GM04503 (cell line): ENCODE measurements at regions not wholly inside any gene's neighbourhood (a gene's known extent, or its start where the extent isn't known, plus 50 kb on each side); places are given as distances from the start of the nearest gene placed in this dataset.
A peak's percentile ranks its signal among the peaks of the same experiment; 100 is the strongest.

Source experiments
- DNase-seq: peaks from one replicate; pipeline ENCODE4 v3.0.0-alpha.2; 2012; ENCODE audit warnings: low read depth

DNA sequence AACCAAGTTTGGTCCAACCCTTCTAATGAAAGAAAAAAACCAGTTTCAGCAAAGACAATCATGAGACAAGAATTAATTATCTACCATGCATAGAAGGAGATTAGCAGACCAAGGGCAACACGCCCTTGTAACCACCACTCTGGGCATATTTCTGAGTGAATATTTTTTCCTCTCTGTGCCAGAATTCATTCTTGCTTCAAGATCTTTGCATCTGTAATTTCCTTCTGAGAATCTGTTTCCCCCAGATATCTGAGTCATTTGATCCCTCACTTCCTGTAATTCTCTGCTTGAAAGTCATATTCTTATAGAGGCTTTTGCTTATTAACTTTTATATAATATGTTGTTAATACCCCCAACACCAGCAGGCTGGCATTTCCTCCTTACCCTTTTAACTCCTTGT is 243.7 kb downstream of the SLC16A7 start:
- no peak for DNase-seq

DNA sequence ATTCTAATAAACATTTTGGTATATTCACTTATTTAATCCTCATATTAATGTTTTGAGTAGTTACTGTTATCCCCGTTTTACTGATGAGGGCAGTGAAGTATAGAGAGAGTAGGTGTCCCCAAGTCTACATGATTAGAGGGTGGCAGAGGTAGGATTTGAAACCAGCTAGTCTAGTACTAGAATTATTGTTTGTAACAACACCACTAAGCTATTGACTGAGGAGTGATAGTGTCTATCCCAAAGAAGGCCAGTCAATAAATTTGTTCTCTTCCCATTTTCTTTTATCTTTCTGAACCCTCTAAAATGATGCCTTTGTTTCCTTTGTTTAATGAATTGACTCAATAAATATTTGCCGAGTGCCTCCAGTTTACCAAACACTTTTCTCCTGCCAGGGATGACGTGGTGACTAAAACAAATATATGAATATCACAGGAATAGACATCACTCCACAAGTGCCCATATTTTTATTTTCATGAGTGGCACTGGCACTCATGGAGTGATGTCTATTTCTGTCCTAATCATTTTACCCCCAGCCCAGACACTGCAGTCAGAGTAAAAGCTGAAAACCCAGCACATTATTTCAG is 247.5 kb downstream of the SLC16A7 start:
- no peak for DNase-seq

- no peak for DNase-seq
Measured at GRCh38 chr12:59844750-59845149, 248.9 kb downstream of the SLC16A7 start.

GRCh38 chr12:59845293-59845692 is 249.5 kb downstream of the SLC16A7 start:
- no peak for DNase-seq

GRCh38 chr12:59847127-59847526 is 251.3 kb downstream of the SLC16A7 start:
- DNase-seq = no peak

GRCh38 chr12:59850268-59850667 is 254.4 kb downstream of the SLC16A7 start:
- no peak for DNase-seq

DNA sequence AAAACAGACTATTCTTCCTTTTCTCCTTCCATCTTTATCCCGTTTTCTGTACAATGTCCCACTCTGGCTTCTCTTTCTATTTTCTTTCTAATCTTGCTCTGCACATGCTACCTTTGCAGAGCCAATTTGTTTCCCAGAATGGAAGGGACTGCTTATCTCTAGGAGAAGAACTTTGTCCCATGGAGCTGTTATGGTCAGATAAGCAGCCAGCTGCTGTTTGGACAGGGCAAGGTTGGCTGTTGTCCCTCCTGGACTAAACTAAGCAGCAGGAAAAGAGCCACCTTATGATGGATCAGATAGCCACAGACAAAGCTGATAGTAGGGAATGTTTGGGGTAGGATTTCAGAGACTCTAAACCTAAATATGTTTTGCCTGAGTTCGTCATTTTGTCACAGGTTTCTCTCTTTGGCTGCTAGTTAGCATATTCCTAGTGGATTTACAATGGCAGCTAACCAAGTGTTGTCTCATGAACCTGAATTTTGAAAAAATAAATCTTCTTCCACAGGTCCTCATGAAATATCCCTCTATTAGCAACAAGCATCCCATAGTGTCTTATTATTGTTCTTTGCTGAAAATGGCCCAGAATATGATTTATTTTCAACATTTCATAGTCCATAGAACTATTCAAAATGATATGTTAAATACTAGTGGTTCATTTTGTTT is 262.8 kb downstream of the SLC16A7 start:
- no peak for DNase-seq

- no peak for DNase-seq
Measured at GRCh38 chr12:59859171-59859510, 263.3 kb downstream of the SLC16A7 start.

GRCh38 chr12:59861635-59862034 is 265.8 kb downstream of the SLC16A7 start:
- no peak for DNase-seq

DNA sequence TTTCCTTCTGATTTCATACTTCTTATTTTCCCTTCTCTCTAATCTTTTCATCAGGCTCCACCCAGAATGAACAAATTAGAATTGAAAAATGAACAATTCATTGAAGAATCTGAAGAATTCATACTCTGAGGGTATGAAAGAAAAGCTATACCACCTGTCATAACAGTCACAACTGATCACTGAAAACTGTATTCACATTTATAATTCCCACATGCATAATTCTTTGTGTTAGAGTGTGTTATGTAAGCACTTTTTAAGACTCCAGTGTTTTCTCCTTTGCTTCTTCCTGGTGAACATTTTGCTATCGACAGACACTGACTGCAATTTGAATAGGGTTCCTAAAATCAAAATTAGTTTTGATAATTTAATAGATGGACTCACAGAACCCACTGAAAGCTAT is 271.2 kb downstream of the SLC16A7 start:
- DNase-seq = no peak

- DNase-seq = no peak
Measured at GRCh38 chr12:59867689-59868088, 271.9 kb downstream of the SLC16A7 start.

- no peak for DNase-seq
Measured at GRCh38 chr12:59871779-59872178, 275.9 kb downstream of the SLC16A7 start.

DNA sequence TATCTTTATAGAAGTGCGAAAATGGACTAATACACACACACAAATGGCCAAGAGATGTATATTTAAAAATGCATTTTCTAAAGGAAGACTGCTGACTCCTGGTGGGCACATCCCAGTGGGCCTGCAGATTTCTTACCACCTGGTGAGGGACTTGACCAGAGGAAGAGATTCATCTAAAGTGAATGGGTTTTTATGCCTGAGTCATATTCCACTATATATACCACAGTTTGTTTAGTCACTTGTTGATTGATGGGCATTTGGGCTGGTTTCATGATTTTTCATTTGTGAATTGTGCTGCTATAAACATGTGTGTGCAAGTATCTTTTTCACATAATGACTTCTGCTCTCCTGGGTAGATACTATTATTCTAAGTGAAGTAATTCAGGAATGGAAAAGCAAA is 277.3 kb downstream of the SLC16A7 start:
- DNase-seq = no peak

DNA sequence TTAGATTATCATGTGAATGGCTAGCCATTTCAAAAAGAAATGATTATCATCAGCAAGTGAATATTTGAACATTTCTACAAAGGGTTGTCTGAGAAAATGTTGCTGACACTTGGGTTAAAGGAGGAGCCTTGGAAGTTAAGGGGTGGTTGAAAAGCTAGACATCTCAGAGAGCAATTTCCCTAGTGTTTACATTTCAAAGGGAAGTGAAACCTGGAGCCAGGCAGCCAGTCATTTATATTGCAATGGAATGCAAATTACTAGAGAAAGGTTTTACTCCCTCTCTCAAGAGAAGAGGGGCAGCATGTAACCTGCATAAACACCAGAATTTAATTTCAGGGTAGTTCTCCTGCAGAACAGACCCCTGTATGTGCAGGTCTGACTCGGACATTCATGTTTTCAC is 279.0 kb downstream of the SLC16A7 start:
- no peak for DNase-seq

GRCh38 chr12:59886131-59886733 is 290.4 kb downstream of the SLC16A7 start:
- no peak for DNase-seq

GRCh38 chr12:59887178-59887577 is 291.3 kb downstream of the SLC16A7 start:
- no peak for DNase-seq

DNA sequence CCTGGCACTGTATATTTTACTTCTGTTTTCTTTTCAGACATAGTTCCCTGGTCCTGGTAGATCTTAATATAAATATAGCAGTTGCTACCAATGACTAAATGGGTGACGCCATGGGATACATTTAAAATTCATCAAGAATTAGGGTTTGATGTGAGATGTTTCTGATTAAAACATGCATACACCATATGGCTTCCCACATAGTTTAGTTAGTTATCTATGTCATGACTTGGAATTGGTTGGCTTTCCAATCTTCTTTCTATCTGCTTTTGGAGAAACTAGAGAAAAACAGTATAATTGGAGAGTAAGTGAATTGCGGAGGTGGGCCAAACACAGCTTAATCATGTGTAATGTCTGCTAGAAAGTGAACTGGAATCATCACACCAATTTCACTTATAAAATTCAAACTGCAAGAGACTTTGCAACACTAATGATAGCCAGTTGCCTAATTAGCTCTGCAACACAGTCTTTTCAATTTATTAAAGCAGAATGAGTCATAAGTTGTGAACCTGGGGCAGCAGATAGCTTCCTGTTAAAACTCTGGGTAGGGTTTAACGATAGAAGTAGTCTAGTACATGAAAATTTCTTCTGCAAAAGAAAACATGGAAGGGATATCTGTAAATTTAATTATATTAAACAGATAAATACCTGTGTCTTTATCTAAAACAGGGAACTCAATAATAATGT is 295.2 kb downstream of the SLC16A7 start:
- no peak for DNase-seq

DNA sequence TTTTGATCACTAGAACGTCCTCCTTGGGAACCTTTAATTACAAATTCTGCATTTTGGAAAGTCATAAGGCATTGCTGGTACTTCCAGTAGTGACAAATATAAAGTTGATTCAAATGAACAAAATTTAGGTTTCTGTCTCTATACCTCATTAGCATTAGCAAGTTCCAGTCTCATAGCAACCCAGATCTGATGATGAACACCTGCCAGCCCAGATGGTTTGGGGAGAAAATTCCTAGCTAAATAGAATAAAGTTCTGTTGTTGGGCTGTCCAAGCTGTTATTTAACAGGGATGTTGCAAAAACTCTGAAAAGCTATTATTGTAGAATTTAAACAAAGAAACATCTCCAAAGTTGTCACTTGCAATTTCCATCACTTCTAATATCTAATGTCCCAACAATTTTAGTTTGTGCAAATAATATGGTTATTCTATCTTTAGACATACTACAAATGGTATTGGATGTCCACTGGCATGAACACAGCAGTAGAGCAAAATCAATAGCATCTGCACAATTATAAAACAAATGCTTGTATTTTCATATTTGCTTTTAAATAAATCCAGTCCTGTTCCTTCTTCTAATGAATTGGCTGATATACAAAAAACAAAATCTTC is 299.4 kb downstream of the SLC16A7 start:
- DNase-seq = no peak

- DNase-seq = peak; percentile 90
Measured at GRCh38 chr12:59904874-59905521, 309.2 kb downstream of the SLC16A7 start.

- DNase-seq = no peak
Measured at GRCh38 chr12:59911516-59911915, 315.7 kb downstream of the SLC16A7 start.

DNA sequence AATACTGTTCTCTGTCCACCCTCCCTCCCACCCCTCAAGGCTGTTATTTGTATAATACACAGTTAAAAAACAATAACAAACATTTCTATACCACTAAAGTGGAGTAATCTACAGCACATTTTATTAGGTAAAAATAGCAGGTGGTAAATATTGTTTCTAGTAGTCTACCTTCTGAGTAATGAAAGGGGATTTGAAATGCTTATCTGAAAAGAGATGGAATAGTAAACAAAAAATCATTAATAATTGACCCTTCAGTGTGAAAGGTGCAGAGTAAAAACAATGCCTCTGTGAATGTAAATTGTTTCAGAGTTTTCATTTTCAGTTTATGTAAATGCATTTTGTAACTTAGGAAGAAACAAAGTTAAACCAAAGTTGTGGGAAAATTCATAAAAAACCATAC is 321.2 kb downstream of the SLC16A7 start:
- no peak for DNase-seq

DNA sequence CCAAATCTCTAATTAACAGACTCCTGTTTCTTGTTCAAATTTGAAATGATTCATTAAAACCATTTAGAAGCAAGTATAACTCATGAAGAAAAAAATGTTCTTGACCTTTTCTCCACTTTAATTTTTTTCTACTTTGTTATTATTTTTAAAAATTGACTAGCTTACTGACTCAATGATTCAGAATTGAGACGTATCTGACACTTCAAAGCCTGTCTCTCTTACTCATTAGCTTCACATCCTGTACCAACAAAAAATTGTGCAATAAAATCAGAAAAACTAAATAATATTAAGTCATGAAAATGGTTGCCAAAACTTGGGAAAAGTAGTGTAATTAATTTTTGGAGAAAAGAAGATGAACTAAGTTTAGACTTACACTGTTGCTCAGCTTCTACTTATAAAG is 331.2 kb downstream of the SLC16A7 start:
- DNase-seq = no peak
